ENCODE measurements at regions not wholly inside any gene's neighbourhood (a gene's known extent, or its start where the extent isn't known, plus 50 kb on each side); places are given as distances from the start of the nearest gene placed in this dataset.

DNA sequence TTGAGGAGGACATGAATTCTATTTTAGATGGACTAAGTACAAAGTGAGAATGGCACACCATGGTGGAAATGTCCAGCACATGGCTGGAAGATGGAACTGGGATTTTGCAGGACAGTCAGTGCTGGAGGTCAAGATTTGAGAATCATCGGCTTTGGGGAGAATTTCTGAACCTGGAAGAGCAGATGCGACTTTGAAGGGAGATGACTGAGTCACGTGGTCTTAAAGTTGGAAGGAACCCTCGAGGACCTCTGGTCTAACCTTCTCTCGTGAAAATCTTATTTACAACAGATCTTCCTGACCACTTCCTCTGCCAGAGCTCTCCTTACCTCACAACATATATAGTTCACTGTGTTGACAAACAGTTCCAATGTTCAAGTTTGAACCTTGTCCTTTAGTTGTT lies 415.4 kb downstream of the ATP23 start:
- in situ Hi-C loops (cut with HindIII; ENCODE audit: low pct_unique_long_range_greater_than_20kb, low sequenced_read_pairs) = no loop called here
- no peak for DNase-seq (ENCODE audit: low read depth, low spot score)

DNA sequence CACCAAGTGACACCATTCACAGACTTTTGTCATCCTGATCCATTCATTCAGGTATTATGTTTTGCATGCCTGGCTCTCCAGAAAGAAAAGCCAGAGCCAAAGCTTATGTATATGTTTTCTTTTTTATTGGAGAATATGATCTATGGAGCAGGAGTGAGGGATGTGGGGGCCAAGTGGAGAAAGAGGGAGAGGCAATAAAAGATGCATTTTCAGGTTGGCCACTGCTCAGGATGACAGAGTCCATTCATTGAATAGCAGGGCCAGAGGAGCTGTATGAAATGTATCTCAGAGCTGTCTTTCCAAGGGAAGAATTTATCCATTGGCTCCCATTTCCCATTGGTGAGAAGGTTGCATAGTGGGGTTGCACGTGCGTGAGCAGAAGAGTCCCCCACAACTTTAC lies 416.1 kb downstream of the ATP23 start:
- in situ Hi-C loops (cut with HindIII; ENCODE audit: low pct_unique_long_range_greater_than_20kb, low sequenced_read_pairs) = no loop called here
- no peak for DNase-seq (ENCODE audit: low read depth, low spot score)

GRCh38 chr12:58358369-58358768 lies 417.0 kb downstream of the ATP23 start:
- no peak for DNase-seq (ENCODE audit: low read depth, low spot score)
- in situ Hi-C loops (cut with HindIII; ENCODE audit: low pct_unique_long_range_greater_than_20kb, low sequenced_read_pairs) = no loop called here

- DNase-seq (ENCODE audit: low read depth, low spot score) = no peak
- in situ Hi-C loops (cut with HindIII; ENCODE audit: low pct_unique_long_range_greater_than_20kb, low sequenced_read_pairs) = no loop called here
These were observed 417.7 kb downstream of the ATP23 start for GRCh38 chr12:58359084-58359483.

- DNase-seq (ENCODE audit: low read depth, low spot score) = no peak
- in situ Hi-C loops (cut with HindIII; ENCODE audit: low pct_unique_long_range_greater_than_20kb, low sequenced_read_pairs) = no loop called here
These were observed 419.7 kb downstream of the ATP23 start for GRCh38 chr12:58361056-58361455.

- DNase-seq (ENCODE audit: low read depth, low spot score) = no peak
- in situ Hi-C loops (cut with HindIII; ENCODE audit: low pct_unique_long_range_greater_than_20kb, low sequenced_read_pairs) = no loop called here
These were observed 422.6 kb downstream of the ATP23 start for GRCh38 chr12:58363971-58364370.

DNA sequence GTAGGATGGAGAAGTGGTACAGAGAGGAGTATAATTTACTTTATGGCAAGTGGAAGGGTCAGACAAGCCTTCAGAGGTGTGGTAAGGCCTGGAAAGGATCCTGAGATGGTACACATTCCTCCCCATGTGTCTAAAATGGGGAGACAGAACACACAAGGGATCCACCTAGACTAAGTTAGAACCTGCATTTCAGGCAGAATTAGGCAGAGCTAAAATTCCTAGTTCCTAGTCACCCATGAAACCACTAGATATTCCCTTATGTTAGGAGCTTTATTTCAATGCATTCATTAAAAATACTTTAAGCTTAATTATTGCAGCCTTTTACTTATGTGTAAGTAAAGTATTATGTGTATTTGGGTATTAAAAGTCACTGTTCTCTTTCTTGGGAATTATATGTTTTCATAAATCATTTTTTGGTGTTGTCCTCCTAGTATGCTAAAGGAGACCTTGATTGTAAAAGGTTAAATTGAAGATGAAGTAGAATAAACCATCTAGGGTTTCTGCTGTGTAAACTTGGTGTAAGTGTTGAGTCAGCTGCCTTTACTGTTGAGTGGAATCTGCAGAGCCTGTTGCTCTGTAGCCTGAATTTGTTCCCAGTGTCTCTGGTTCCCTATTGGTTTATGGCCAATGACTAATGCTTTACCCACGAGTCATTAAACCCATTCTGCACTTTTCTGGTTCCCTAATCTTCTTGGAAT lies 423.2 kb downstream of the ATP23 start:
- in situ Hi-C loops (cut with HindIII; ENCODE audit: low pct_unique_long_range_greater_than_20kb, low sequenced_read_pairs) = no loop called here
- no peak for DNase-seq (ENCODE audit: low read depth, low spot score)

GRCh38 chr12:58365087-58365390 lies 423.7 kb downstream of the ATP23 start:
- in situ Hi-C loops (cut with HindIII; ENCODE audit: low pct_unique_long_range_greater_than_20kb, low sequenced_read_pairs) = no loop called here
- DNase-seq (ENCODE audit: low read depth, low spot score) = no peak

DNA sequence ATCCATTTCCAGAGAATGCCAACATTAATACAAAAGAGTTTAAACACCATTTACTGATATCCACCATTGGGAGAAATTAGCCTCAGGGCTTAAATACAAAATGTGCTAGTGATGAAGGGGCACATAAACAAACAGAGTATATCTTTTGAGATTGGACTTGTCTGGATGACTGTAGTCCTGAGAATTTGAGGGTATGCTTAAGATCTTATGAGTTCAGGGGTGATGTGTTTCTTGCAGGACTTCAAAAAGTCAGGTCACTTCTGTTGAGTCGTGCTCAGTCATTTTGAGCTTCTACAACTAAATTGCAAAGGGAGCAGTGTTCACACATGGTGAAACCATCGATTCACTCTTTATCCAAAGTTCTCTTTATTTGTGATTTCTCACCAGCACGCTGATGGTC lies 425.7 kb downstream of the ATP23 start:
- in situ Hi-C loops (cut with HindIII; ENCODE audit: low pct_unique_long_range_greater_than_20kb, low sequenced_read_pairs) = no loop called here
- no peak for DNase-seq (ENCODE audit: low read depth, low spot score)

- no peak for DNase-seq (ENCODE audit: low read depth, low spot score)
- in situ Hi-C loops (cut with HindIII; ENCODE audit: low pct_unique_long_range_greater_than_20kb, low sequenced_read_pairs) = no loop called here
These were observed 426.6 kb downstream of the ATP23 start for GRCh38 chr12:58368001-58368400.

- DNase-seq (ENCODE audit: low read depth, low spot score) = no peak
- in situ Hi-C loops (cut with HindIII; ENCODE audit: low pct_unique_long_range_greater_than_20kb, low sequenced_read_pairs) = no loop called here
These were observed 428.2 kb downstream of the ATP23 start for GRCh38 chr12:58369576-58369975.

GRCh38 chr12:58372298-58372697 lies 430.9 kb downstream of the ATP23 start:
- in situ Hi-C loops (cut with HindIII; ENCODE audit: low pct_unique_long_range_greater_than_20kb, low sequenced_read_pairs) = no loop called here

GRCh38 chr12:58378028-58378427 lies 436.7 kb downstream of the ATP23 start:
- in situ Hi-C loops (cut with HindIII; ENCODE audit: low pct_unique_long_range_greater_than_20kb, low sequenced_read_pairs) = no loop called here
- no peak for DNase-seq (ENCODE audit: low read depth, low spot score)

More at GRCh38 chr12:58372298-58372697, 430.9 kb downstream of the ATP23 start:
- DNase-seq (ENCODE audit: low read depth, low spot score) = no peak

DNA sequence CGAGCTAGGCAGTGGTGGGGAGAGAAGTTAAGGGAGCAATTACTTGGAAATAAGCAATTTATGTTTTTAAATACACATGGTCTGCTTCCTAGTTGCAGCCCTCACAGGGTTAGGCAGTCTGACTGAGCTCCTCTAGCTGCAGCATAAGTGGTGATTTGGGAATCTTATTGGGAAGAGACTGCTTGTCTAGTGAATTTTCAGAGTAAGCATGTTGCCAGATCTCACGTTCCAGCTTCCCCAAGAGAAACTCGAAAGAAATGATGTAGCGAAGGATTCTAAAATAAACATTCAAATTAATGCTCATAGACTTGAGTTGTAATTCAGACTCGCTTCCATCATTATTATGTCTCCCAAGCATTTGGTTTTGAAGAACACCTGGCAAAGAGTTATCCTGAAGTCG lies 440.2 kb downstream of the ATP23 start:
- in situ Hi-C loops (cut with HindIII; ENCODE audit: low pct_unique_long_range_greater_than_20kb, low sequenced_read_pairs) = no loop called here
- DNase-seq (ENCODE audit: low read depth, low spot score) = no peak

- in situ Hi-C loops (cut with HindIII; ENCODE audit: low pct_unique_long_range_greater_than_20kb, low sequenced_read_pairs) = no loop called here
- no peak for DNase-seq (ENCODE audit: low read depth, low spot score)
These were observed 442.8 kb downstream of the ATP23 start for GRCh38 chr12:58384196-58384595.

- in situ Hi-C loops (cut with HindIII; ENCODE audit: low pct_unique_long_range_greater_than_20kb, low sequenced_read_pairs) = no loop called here
- DNase-seq (ENCODE audit: low read depth, low spot score) = no peak
These were observed 444.8 kb downstream of the ATP23 start for GRCh38 chr12:58386136-58386535.

- DNase-seq (ENCODE audit: low read depth, low spot score) = peak; percentile 45
- in situ Hi-C loops (cut with HindIII; ENCODE audit: low pct_unique_long_range_greater_than_20kb, low sequenced_read_pairs) = no loop called here
These were observed 445.8 kb downstream of the ATP23 start for GRCh38 chr12:58387199-58387598.

- DNase-seq (ENCODE audit: low read depth, low spot score) = no peak
- in situ Hi-C loops (cut with HindIII; ENCODE audit: low pct_unique_long_range_greater_than_20kb, low sequenced_read_pairs) = no loop called here
These were observed 446.9 kb downstream of the ATP23 start for GRCh38 chr12:58388261-58388660.

GRCh38 chr12:58393152-58393551 lies 451.8 kb downstream of the ATP23 start:
- no peak for DNase-seq (ENCODE audit: low read depth, low spot score)
- in situ Hi-C loops (cut with HindIII; ENCODE audit: low pct_unique_long_range_greater_than_20kb, low sequenced_read_pairs) = no loop called here

- in situ Hi-C loops (cut with HindIII; ENCODE audit: low pct_unique_long_range_greater_than_20kb, low sequenced_read_pairs) = no loop called here
- DNase-seq (ENCODE audit: low read depth, low spot score) = no peak
These were observed 453.7 kb downstream of the ATP23 start for GRCh38 chr12:58395056-58395455.
